Keratinocyte (primary cell): ENCODE measurements at regions not wholly inside any gene's neighbourhood (a gene's known extent, or its start where the extent isn't known, plus 50 kb on each side); places are given as distances from the start of the nearest gene placed in this dataset.

Experiments used
- DNase-seq: peaks from one replicate; pipeline ENCODE4 v3.0.0-alpha.2; 2011; ENCODE audit warnings: low read depth, missing footprints, low spot score
- FAIRE-seq: peaks from 2 replicates; lab custom pipeline; 2011; peaks lifted over from hg19 to GRCh38; lab: Jason Lieb, UNC
- H2AFZ ChIP-seq: 2 replicates; pipeline ENCODE4 v1.6.0; 2012; ENCODE audit warnings: low read length, control low read depth, inconsistent platforms; ENCODE audit not compliant: control insufficient read depth
- H3K27ac ChIP-seq: 2 replicates; pipeline ENCODE4 v1.5.1; 2011; ENCODE audit warnings: low read length; ENCODE audit not compliant: control insufficient read depth, insufficient read depth
- H3K27me3 ChIP-seq: 3 replicates; pipeline ENCODE4 v1.6.0; 2011; ENCODE audit warnings: low read length; ENCODE audit not compliant: control insufficient read depth, insufficient read depth; ENCODE audit errors: extremely low read depth
- H3K36me3 ChIP-seq, 2 experiments: 2 replicates in 1 of 2; 3 replicates in 1 of 2; pipeline ENCODE4 v1.5.1; 2011; ENCODE audit warnings: low read length in 2 of 2, mild to moderate bottlenecking in 1 of 2; ENCODE audit not compliant: control insufficient read depth in 2 of 2, insufficient read depth in 2 of 2; ENCODE audit errors: extremely low read depth in 1 of 2
- H3K4me1 ChIP-seq: 3 replicates; pipeline ENCODE4 v1.5.1; 2011; ENCODE audit warnings: low read length; ENCODE audit not compliant: control insufficient read depth, insufficient read depth; ENCODE audit errors: extremely low read depth
- H3K4me2 ChIP-seq: 3 replicates; pipeline ENCODE4 v1.6.0; 2011; ENCODE audit warnings: low read depth, low read length; ENCODE audit not compliant: control insufficient read depth, insufficient read depth; ENCODE audit errors: extremely low read depth
- H3K4me3 ChIP-seq, 3 experiments: fragments of 200-600 bp in 1 of 3; sonication (generic) in 1 of 3; 2 replicates in 2 of 3; 3 replicates in 1 of 3; pipeline ENCODE4 v1.5.1; 2011 to 2016; ENCODE audit warnings: low read length in 3 of 3, mild to moderate bottlenecking in 3 of 3, control low read depth in 2 of 3, inconsistent platforms in 1 of 3, low read depth in 1 of 3, mixed read lengths in 1 of 3, mixed run types in 1 of 3, moderate library complexity in 1 of 3; ENCODE audit not compliant: control insufficient read depth in 2 of 3, insufficient read depth in 2 of 3; ENCODE audit errors: extremely low read depth in 1 of 3
- H3K79me2 ChIP-seq: 2 replicates; pipeline ENCODE4 v1.6.0; 2012; ENCODE audit warnings: low read length; ENCODE audit not compliant: control insufficient read depth, insufficient read depth
- H3K9ac ChIP-seq: 3 replicates; pipeline ENCODE4 v1.6.0; 2011; ENCODE audit warnings: low read length; ENCODE audit not compliant: control insufficient read depth, insufficient read depth; ENCODE audit errors: extremely low read depth
- H3K9me1 ChIP-seq: 3 replicates; pipeline ENCODE4 v1.6.0; 2011; ENCODE audit warnings: low read length; ENCODE audit not compliant: control insufficient read depth, insufficient read depth; ENCODE audit errors: extremely low read depth
- H3K9me3 ChIP-seq: 2 replicates; pipeline ENCODE4 v1.5.1; 2012; ENCODE audit warnings: low read depth, low read length; ENCODE audit not compliant: control insufficient read depth
- H4K20me1 ChIP-seq: 3 replicates; pipeline ENCODE4 v1.6.0; 2011; ENCODE audit warnings: low read length; ENCODE audit not compliant: control insufficient read depth, insufficient read depth; ENCODE audit errors: extremely low read depth
- EZH2 ChIP-seq: IDR thresholded peaks from one replicate; pipeline ENCODE4 v1.6.1; 2012; ENCODE audit warnings: inconsistent platforms, mild to moderate bottlenecking, low read length, moderate library complexity
- dilution Hi-C: fragments of 300-500 bp; cut with MboI; formaldehyde crosslinking; loops from one replicate; pipeline ENCODE4 v1.7.0; 2020; ENCODE audit warnings: low sequenced_read_pairs; ENCODE audit not compliant: extremely low pct_ligation_motif_present
- TF ChIP-seq, protein P1 (sequence below), 3 experiments: IDR thresholded peaks in 1 of 3; conservative IDR thresholded peaks in 1 of 3; optimal IDR thresholded peaks in 1 of 3; 2 replicates in 2 of 3; 3 replicates in 1 of 3; pipeline versions ENCODE3 to v1.5.1; 2011; ENCODE audit warnings: low read length in 3 of 3, mild to moderate bottlenecking in 3 of 3, moderate library complexity in 2 of 3, control low read depth in 1 of 3, inconsistent platforms in 1 of 3; ENCODE audit not compliant: insufficient read depth in 2 of 3; ENCODE audit errors: extremely low read depth in 1 of 3

- H2AFZ ChIP-seq, result no peak overlapping the region
- no peak overlapping the region for H3K9ac ChIP-seq
- dilution Hi-C loops, result no loop called here
- H3K36me3 ChIP-seq, result no peaks in the 10 kb centered on the region
- H3K4me1 ChIP-seq, result no peaks in the 10 kb centered on the region
- DNase-seq (no peak), FAIRE-seq (no peak)
- no peak overlapping the region for H3K4me2 ChIP-seq
- no peaks in the 10 kb centered on the region for H3K9me1 ChIP-seq
- H3K27me3 ChIP-seq, result peaks cover 11% of the 10 kb centered on the region
- no peaks in the 10 kb centered on the region for H4K20me1 ChIP-seq
- H3K79me2 ChIP-seq, result no peaks in the 10 kb centered on the region
- no peak overlapping the region for H3K4me3 ChIP-seq
- no peaks in the 10 kb centered on the region for H3K9me3 ChIP-seq
- H3K27ac ChIP-seq, result no peak overlapping the region
- TF ChIP-seq, protein P1, sequence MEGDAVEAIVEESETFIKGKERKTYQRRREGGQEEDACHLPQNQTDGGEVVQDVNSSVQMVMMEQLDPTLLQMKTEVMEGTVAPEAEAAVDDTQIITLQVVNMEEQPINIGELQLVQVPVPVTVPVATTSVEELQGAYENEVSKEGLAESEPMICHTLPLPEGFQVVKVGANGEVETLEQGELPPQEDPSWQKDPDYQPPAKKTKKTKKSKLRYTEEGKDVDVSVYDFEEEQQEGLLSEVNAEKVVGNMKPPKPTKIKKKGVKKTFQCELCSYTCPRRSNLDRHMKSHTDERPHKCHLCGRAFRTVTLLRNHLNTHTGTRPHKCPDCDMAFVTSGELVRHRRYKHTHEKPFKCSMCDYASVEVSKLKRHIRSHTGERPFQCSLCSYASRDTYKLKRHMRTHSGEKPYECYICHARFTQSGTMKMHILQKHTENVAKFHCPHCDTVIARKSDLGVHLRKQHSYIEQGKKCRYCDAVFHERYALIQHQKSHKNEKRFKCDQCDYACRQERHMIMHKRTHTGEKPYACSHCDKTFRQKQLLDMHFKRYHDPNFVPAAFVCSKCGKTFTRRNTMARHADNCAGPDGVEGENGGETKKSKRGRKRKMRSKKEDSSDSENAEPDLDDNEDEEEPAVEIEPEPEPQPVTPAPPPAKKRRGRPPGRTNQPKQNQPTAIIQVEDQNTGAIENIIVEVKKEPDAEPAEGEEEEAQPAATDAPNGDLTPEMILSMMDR (optimal IDR thresholded peaks at IDR 0.05 in 1 of 3, IDR thresholded peaks at IDR 0.05 in 1 of 3, conservative IDR thresholded peaks at IDR 0.05 in 1 of 3; ENCODE audit: extremely low read depth in 1 of 3, insufficient read depth in 2 of 3, low read length in 3 of 3), result no peak
- TF ChIP-seq EZH2, result no peak
These were observed 449.9 kb downstream of the PREX1 start for GRCh38 chr20:48377940-48378339.

DNA sequence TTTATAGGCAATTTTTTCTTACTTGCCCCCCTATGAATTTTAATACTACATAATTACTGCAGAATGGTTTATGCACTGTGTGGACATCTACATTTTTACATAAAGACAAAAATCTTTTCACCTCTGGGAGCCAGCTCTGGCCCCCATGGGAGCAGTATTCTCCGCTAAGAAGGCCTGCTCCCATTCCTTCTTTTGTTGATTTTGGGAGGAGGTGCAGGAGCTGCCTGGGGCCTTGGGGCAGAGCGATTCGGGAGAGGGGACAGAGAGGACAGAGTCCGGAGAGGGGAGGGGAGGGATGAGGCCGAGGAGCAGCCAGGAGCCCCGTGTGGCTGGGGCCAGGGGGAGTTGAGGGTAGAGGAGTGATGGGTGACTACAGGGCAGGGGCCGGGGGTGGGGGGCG lies 452.0 kb downstream of the PREX1 start:
- no peak for TF ChIP-seq EZH2
- TF ChIP-seq, protein P1 (optimal IDR thresholded peaks at IDR 0.05 in 1 of 3, IDR thresholded peaks at IDR 0.05 in 1 of 3, conservative IDR thresholded peaks at IDR 0.05 in 1 of 3; ENCODE audit: extremely low read depth in 1 of 3, insufficient read depth in 2 of 3, low read length in 3 of 3), result no peak
- Histone ChIP-seq H3K79me2 (no peaks in the 10 kb centered on the region), H3K9me1 (no peaks in the 10 kb centered on the region), H3K9me3 (no peaks in the 10 kb centered on the region), H2AFZ (no peak overlapping the region), H3K4me1 (no peaks in the 10 kb centered on the region), H3K4me3 (no peak overlapping the region), H3K27me3 (peaks cover 14% of the 10 kb centered on the region), H3K9ac (no peak overlapping the region), H3K27ac (no peak overlapping the region), H3K36me3 (no peaks in the 10 kb centered on the region), H4K20me1 (no peaks in the 10 kb centered on the region), H3K4me2 (no peak overlapping the region)
- FAIRE-seq (no peak), DNase-seq (no peak)
- dilution Hi-C loops, result no loop called here
